HEK293 (cell line): ENCODE measurements at regions not wholly inside any gene's neighbourhood (a gene's known extent, or its start where the extent isn't known, plus 50 kb on each side); places are given as distances from the start of the nearest gene placed in this dataset.

Experiments used
- CTCF ChIA-PET: fragments of 350-600 bp; formaldehyde crosslinking; extraction: SDS; loops from one replicate; lab custom pipeline; 2021; ENCODE audit warnings: antibody characterized with exemption; lab: Yijun Ruan, JAX
- POLR2A ChIA-PET: fragments of 300-600 bp; formaldehyde crosslinking; extraction: SDS; loops from one replicate; lab custom pipeline; 2020; ENCODE audit warnings: antibody characterized with exemption, inconsistent platforms; lab: Yijun Ruan, JAX
- H3K27ac ChIP-seq: fragments of 200-500 bp; sonication (Bioruptor generic); 2 replicates; pipeline ENCODE4 v1.5.1; 2014; ENCODE audit warnings: low read depth, low read length, control low read depth, inconsistent platforms; ENCODE audit errors: extremely low read depth
- H3K36me3 ChIP-seq, 2 experiments: fragments of 200-500 bp in 1 of 2; sonication (Bioruptor generic) in 1 of 2; 1 replicate in 1 of 2; 2 replicates in 1 of 2; pipeline ENCODE4 v1.5.1; 2014 to 2017; ENCODE audit warnings: inconsistent platforms in 2 of 2, low read length in 2 of 2; ENCODE audit not compliant: control insufficient read depth in 2 of 2, insufficient read depth in 1 of 2
- H3K4me1 ChIP-seq: fragments of 200-500 bp; sonication (Bioruptor generic); 2 replicates; pipeline ENCODE4 v1.5.1; 2014; ENCODE audit warnings: mild to moderate bottlenecking, low read length, inconsistent platforms; ENCODE audit not compliant: control insufficient read depth, insufficient read depth
- H3K4me3 ChIP-seq: 2 replicates; pipeline ENCODE4 v1.5.1; 2011; ENCODE audit warnings: low read depth, mild to moderate bottlenecking, control low read depth, low read length, moderate library complexity
- H3K9me3 ChIP-seq: fragments of 200-500 bp; sonication (Bioruptor generic); 2 replicates; pipeline ENCODE4 v1.5.1; 2014; ENCODE audit warnings: low read depth, low read length, inconsistent platforms; ENCODE audit not compliant: control insufficient read depth, insufficient read depth
- OVOL3 ChIP-seq: fragments of 450-650 bp; formaldehyde crosslinking; IDR thresholded peaks from 2 replicates; pipeline ENCODE4 v1.5.1; 2016; ENCODE audit warnings: missing biosample characterization, missing genetic modification characterization
- PBX3 ChIP-seq: sonication (generic); formaldehyde crosslinking; IDR thresholded peaks from 2 replicates; pipeline ENCODE4 v1.8.1; 2022; ENCODE audit warnings: mild to moderate bottlenecking, moderate library complexity, missing genetic modification reagents
- SCRT2 ChIP-seq: fragments of 450-650 bp; formaldehyde crosslinking; IDR thresholded peaks from 2 replicates; pipeline ENCODE4 v1.5.1; 2016; ENCODE audit warnings: missing biosample characterization, missing genetic modification characterization
- SP7 ChIP-seq: fragments of 450-650 bp; formaldehyde crosslinking; IDR thresholded peaks from 2 replicates; pipeline ENCODE4 v1.5.1; 2016; ENCODE audit warnings: missing biosample characterization, missing genetic modification characterization
- WT1 ChIP-seq: fragments of 450-650 bp; formaldehyde crosslinking; IDR thresholded peaks from 2 replicates; pipeline ENCODE4 v1.5.1; 2016; ENCODE audit warnings: missing biosample characterization, missing genetic modification characterization
- ZBTB21 ChIP-seq: fragments of 450-650 bp; formaldehyde crosslinking; IDR thresholded peaks from 2 replicates; pipeline ENCODE4 v1.5.1; 2017; ENCODE audit warnings: missing biosample characterization, missing genetic modification characterization
- ZEB2 ChIP-seq: fragments of 450-650 bp; formaldehyde crosslinking; IDR thresholded peaks from 2 replicates; pipeline ENCODE4 v1.5.1; 2016; ENCODE audit warnings: missing biosample characterization, missing genetic modification characterization
- ZNF133 ChIP-seq: fragments of 450-650 bp; formaldehyde crosslinking; IDR thresholded peaks from 2 replicates; pipeline ENCODE4 v1.5.1; 2016; ENCODE audit warnings: missing biosample characterization, missing genetic modification characterization
- ZNF174 ChIP-seq: fragments of 450-650 bp; formaldehyde crosslinking; IDR thresholded peaks from 2 replicates; pipeline ENCODE4 v1.5.0; 2017; ENCODE audit warnings: missing biosample characterization, mild to moderate bottlenecking, missing genetic modification characterization
- ZNF202 ChIP-seq: fragments of 450-650 bp; formaldehyde crosslinking; IDR thresholded peaks from 2 replicates; pipeline ENCODE4 v1.5.1; 2016; ENCODE audit warnings: missing biosample characterization, missing genetic modification characterization, borderline replicate concordance
- ZNF221 ChIP-seq: fragments of 450-650 bp; formaldehyde crosslinking; IDR thresholded peaks from 2 replicates; pipeline ENCODE4 v1.5.1; 2017; ENCODE audit warnings: missing biosample characterization, missing genetic modification characterization, borderline replicate concordance
- ZNF23 ChIP-seq: fragments of 450-650 bp; formaldehyde crosslinking; IDR thresholded peaks from 2 replicates; pipeline ENCODE4 v1.5.1; 2016; ENCODE audit warnings: missing biosample characterization, missing genetic modification characterization, borderline replicate concordance
- ZNF366 ChIP-seq: fragments of 450-650 bp; formaldehyde crosslinking; conservative IDR thresholded peaks from 2 replicates; pipeline ENCODE4 v1.5.1; 2016; ENCODE audit warnings: missing biosample characterization, missing genetic modification characterization
- ZNF416 ChIP-seq: fragments of 450-650 bp; formaldehyde crosslinking; IDR thresholded peaks from 2 replicates; pipeline ENCODE4 v1.5.1; 2016; ENCODE audit warnings: missing biosample characterization, missing genetic modification characterization
- ZNF544 ChIP-seq: fragments of 450-650 bp; formaldehyde crosslinking; IDR thresholded peaks from 2 replicates; pipeline ENCODE4 v1.5.0; 2017; ENCODE audit warnings: missing biosample characterization, missing genetic modification characterization
- ZNF561 ChIP-seq: fragments of 450-650 bp; IDR thresholded peaks from 2 replicates; pipeline ENCODE4 v1.5.1; 2018; ENCODE audit warnings: missing biosample characterization, missing genetic modification characterization, borderline replicate concordance
- ZNF621 ChIP-seq: fragments of 450-650 bp; formaldehyde crosslinking; IDR thresholded peaks from 2 replicates; pipeline ENCODE4 v1.5.1; 2017; ENCODE audit warnings: missing biosample characterization, missing genetic modification characterization
- ZNF76 ChIP-seq: fragments of 450-650 bp; formaldehyde crosslinking; IDR thresholded peaks from 2 replicates; pipeline ENCODE4; 2016; ENCODE audit warnings: low read depth, missing biosample characterization, missing genetic modification characterization, borderline replicate concordance
- ZNF777 ChIP-seq: fragments of 450-650 bp; formaldehyde crosslinking; IDR thresholded peaks from 2 replicates; pipeline ENCODE4 v1.5.1; 2017; ENCODE audit warnings: missing biosample characterization, missing genetic modification characterization, borderline replicate concordance
- ZSCAN30 ChIP-seq: fragments of 450-650 bp; IDR thresholded peaks from 2 replicates; pipeline ENCODE4 v1.5.1; 2018; ENCODE audit warnings: missing biosample characterization, mild to moderate bottlenecking, missing genetic modification characterization, moderate library complexity
- TF ChIP-seq, protein P1 (sequence below): fragments of 450-650 bp; formaldehyde crosslinking; IDR thresholded peaks from 2 replicates; pipeline ENCODE4 v1.5.1; 2016; ENCODE audit warnings: missing biosample characterization, missing genetic modification characterization
- TF ChIP-seq, protein P2 (sequence below): fragments of 450-650 bp; formaldehyde crosslinking; IDR thresholded peaks from 2 replicates; pipeline ENCODE4 v1.5.1; 2017; ENCODE audit warnings: missing biosample characterization, missing genetic modification characterization

DNA sequence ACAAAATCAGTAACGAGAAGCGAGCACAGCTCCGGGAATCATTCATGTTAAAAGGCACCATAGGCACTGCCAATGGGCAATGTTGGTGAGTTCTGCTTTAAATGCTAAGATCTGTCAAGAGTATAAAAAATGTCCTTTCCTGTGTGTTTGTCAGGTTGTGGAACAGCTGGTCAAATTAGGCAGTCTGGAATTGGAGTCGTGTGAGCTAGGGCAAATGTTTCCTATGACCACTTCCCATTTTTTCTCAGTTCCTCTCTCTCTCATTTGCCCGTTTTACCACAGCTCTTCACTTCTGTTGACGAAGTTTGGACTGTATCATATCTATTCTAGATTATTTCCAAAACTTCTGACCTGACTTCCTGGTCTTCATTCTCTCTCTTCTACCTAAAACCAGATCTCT, 60.8 kb upstream of the GOLIM4 start:
- Histone ChIP-seq H3K27ac (no peak overlapping the region), H3K36me3 (no peaks in the 10 kb centered on the region), H3K9me3 (no peaks in the 10 kb centered on the region)
- CTCF ChIA-PET: interaction anchor here (1.0 to 1.7 kb wide), 3 partner anchors 10 to 115 kb away, joined by 4 to 8 read pairs (median 5); no protein-coding TSS in a partner anchor
- TF ChIP-seq ZNF366 (tag by site-specific recombination) (no peak), ZNF202 (no peak), OVOL3 (no peak), ZNF621 (no peak), ZNF23 (no peak), WT1 (tag by site-specific recombination) (no peak), ZNF777 (tag by site-specific recombination) (no peak), ZNF76 (tag by site-specific recombination) (no peak), ZNF221 (tag by site-specific recombination) (no peak), ZNF416 (tag by site-specific recombination) (no peak), ZSCAN30 (tag by site-specific recombination) (no peak), ZEB2 (tag by site-specific recombination) (no peak), ZNF544 (tag by site-specific recombination) (no peak)
- TF ChIP-seq, protein P1, sequence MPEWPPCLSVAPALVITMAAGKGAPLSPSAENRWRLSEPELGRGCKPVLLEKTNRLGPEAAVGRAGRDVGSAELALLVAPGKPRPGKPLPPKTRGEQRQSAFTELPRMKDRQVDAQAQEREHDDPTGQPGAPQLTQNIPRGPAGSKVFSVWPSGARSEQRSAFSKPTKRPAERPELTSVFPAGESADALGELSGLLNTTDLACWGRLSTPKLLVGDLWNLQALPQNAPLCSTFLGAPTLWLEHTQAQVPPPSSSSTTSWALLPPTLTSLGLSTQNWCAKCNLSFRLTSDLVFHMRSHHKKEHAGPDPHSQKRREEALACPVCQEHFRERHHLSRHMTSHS (tag by site-specific recombination): no peak
- TF ChIP-seq, all 188 proteins: peak for 0
- H3K4me1 ChIP-seq: no peaks in the 10 kb centered on the region
- H3K4me3 ChIP-seq: no peak overlapping the region
- POLR2A ChIA-PET: no interaction called here

DNA sequence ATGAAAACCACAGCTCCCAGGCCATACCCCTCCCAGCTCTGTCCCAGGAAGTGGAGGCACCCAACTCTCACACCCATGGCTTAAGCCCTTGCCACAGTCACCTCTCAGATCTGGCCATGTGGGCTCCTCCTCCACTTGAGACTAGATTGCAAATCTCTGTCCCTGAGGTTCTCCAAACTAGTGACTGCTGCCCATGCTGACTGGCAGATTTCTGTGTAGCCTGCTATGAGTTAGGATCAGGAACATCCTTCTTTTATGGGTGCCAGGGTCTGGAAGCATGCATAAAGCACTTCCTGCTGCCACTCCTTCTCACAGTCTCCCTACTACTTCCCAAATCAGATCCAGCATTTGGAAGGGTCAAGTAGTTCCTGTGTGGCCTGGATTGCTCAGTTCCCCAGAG, 59.6 kb upstream of the GOLIM4 start:
- Histone ChIP-seq H3K4me3 (no peak overlapping the region), H3K4me1 (no peaks in the 10 kb centered on the region), H3K9me3 (no peaks in the 10 kb centered on the region), H3K27ac (no peak overlapping the region), H3K36me3 (no peaks in the 10 kb centered on the region)
- TF ChIP-seq ZNF174 (tag by site-specific recombination) (no peak), PBX3 (CRISPR knock-in tag) (no peak), ZNF561 (no peak), SCRT2 (no peak), SP7 (tag by site-specific recombination) (no peak), ZNF133 (tag by site-specific recombination) (no peak), ZBTB21 (tag by site-specific recombination) (no peak)
- TF ChIP-seq, protein P2, sequence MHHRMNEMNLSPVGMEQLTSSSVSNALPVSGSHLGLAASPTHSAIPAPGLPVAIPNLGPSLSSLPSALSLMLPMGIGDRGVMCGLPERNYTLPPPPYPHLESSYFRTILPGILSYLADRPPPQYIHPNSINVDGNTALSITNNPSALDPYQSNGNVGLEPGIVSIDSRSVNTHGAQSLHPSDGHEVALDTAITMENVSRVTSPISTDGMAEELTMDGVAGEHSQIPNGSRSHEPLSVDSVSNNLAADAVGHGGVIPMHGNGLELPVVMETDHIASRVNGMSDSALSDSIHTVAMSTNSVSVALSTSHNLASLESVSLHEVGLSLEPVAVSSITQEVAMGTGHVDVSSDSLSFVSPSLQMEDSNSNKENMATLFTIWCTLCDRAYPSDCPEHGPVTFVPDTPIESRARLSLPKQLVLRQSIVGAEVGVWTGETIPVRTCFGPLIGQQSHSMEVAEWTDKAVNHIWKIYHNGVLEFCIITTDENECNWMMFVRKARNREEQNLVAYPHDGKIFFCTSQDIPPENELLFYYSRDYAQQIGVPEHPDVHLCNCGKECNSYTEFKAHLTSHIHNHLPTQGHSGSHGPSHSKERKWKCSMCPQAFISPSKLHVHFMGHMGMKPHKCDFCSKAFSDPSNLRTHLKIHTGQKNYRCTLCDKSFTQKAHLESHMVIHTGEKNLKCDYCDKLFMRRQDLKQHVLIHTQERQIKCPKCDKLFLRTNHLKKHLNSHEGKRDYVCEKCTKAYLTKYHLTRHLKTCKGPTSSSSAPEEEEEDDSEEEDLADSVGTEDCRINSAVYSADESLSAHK (tag by site-specific recombination): no peak
- POLR2A ChIA-PET: no interaction called here
- CTCF ChIA-PET: no interaction called here
